B cell (primary cell): ENCODE measurements at regions not wholly inside any gene's neighbourhood (a gene's known extent, or its start where the extent isn't known, plus 50 kb on each side); places are given as distances from the start of the nearest gene placed in this dataset.

Experiments used
- ATAC-seq: fragments of 200-7000 bp; cut with Tn5 transposase; one replicate; pipeline ENCODE4 v1.10.0; 2021; ENCODE audit warnings: low read depth, mild to moderate bottlenecking, moderate number of reproducible peaks, moderate library complexity
- CTCF ChIA-PET: fragments of 350-600 bp; sonication (Branson Sonifier 250); formaldehyde crosslinking; loops from one replicate; lab custom pipeline; 2021; ENCODE audit warnings: antibody characterized with exemption, inconsistent platforms; lab: Charles Lee
- POLR2A ChIA-PET: fragments of 350-600 bp; sonication (Branson Sonifier 250); formaldehyde crosslinking; loops from one replicate; lab custom pipeline; 2021; ENCODE audit warnings: antibody characterized with exemption; lab: Charles Lee
- DNase-seq: peaks from one replicate; pipeline ENCODE4 v3.0.0; 2013
- H2AFZ ChIP-seq: 2 replicates; pipeline ENCODE4 v1.6.1; 2012; ENCODE audit warnings: mild to moderate bottlenecking, low read depth, low read length; ENCODE audit not compliant: insufficient read depth, poor library complexity, severe bottlenecking
- H3K27ac ChIP-seq, 2 donors: 1 replicate in 1 of 2; 2 replicates in 1 of 2; pipeline ENCODE4 v1.5.1; 2012 to 2013; ENCODE audit warnings: low read length in 2 of 2, mild to moderate bottlenecking in 2 of 2, moderate library complexity in 1 of 2
- H3K27me3 ChIP-seq, 4 experiments: fragments of 200-600 bp in 1 of 4; sonication (generic) in 1 of 4; replicated peaks in 1 of 4; 1 replicate in 2 of 4; 2 replicates in 2 of 4; pipeline versions ENCODE4 v1.6.1 to v1.7.0; 2013 to 2016; ENCODE audit warnings: low read length in 3 of 4, mild to moderate bottlenecking in 2 of 4, mixed read lengths in 1 of 4, moderate library complexity in 1 of 4; ENCODE audit not compliant: insufficient read depth in 4 of 4, control insufficient read depth in 3 of 4; ENCODE audit errors: control extremely low read depth in 1 of 4
- H3K36me3 ChIP-seq, 2 experiments: replicated peaks in 1 of 2; 1 replicate in 1 of 2; 2 replicates in 1 of 2; pipeline versions ENCODE4 v1.6.1 to v1.7.1; 2013; ENCODE audit warnings: low read length in 1 of 2; ENCODE audit not compliant: insufficient read depth in 2 of 2, control insufficient read depth in 1 of 2; ENCODE audit errors: control extremely low read depth in 1 of 2, extremely low read depth in 1 of 2
- H3K4me1 ChIP-seq, 2 donors: fragments of 200-600 bp in 1 of 2; sonication (generic) in 1 of 2; 1 replicate in 1 of 2; 2 replicates in 1 of 2; pipeline versions ENCODE4 v1.5.1 to v1.6.1; 2013 to 2017; ENCODE audit warnings: low read length in 2 of 2; ENCODE audit not compliant: control insufficient read depth in 2 of 2, insufficient read depth in 2 of 2
- H3K4me2 ChIP-seq: replicated peaks from 2 replicates; pipeline ENCODE3; 2012; ENCODE audit warnings: mild to moderate bottlenecking, low read depth, low read length; ENCODE audit not compliant: poor library complexity, severe bottlenecking
- H3K4me3 ChIP-seq, 5 experiments: fragments of 200-600 bp in 1 of 5; sonication (generic) in 1 of 5; 1 replicate in 3 of 5; 2 replicates in 2 of 5; pipeline versions ENCODE4 v1.5.1 to v1.7.0; 2011 to 2016; ENCODE audit warnings: low read length in 4 of 5, mild to moderate bottlenecking in 4 of 5, low read depth in 2 of 5, control low read depth in 1 of 5, moderate library complexity in 1 of 5; ENCODE audit not compliant: insufficient read depth in 1 of 5; ENCODE audit errors: control extremely low read depth in 1 of 5, extremely low read depth in 1 of 5
- H3K79me2 ChIP-seq: fragments of 200-600 bp; sonication (generic); one replicate; pipeline ENCODE4 v1.6.0; 2016; ENCODE audit warnings: low read length; ENCODE audit not compliant: control insufficient read depth, insufficient read depth
- H3K9ac ChIP-seq: fragments of 200-600 bp; sonication (generic); 2 replicates; pipeline ENCODE4 v1.6.1; 2017; ENCODE audit warnings: mild to moderate bottlenecking, low read length, moderate library complexity
- H3K9me3 ChIP-seq, 3 donors: one replicate each; pipeline versions ENCODE4 v1.6.1 to v1.7.1; 2013; ENCODE audit warnings: low read length in 2 of 3; ENCODE audit not compliant: control insufficient read depth in 2 of 3, insufficient read depth in 1 of 3; ENCODE audit errors: control extremely low read depth in 1 of 3
- H4K20me1 ChIP-seq: 2 replicates; pipeline ENCODE4 v1.6.0; 2012; ENCODE audit warnings: mild to moderate bottlenecking, low read length; ENCODE audit not compliant: insufficient read depth, control insufficient read depth, poor library complexity, severe bottlenecking
- H3K27ac Mint-ChIP-seq: one replicate; pipeline ENCODE4 v1.8.0; 2021; ENCODE audit warnings: mixed read lengths
- H3K27me3 Mint-ChIP-seq: one replicate; pipeline ENCODE4 v1.8.0; 2021; ENCODE audit warnings: mixed read lengths
- H3K4me1 Mint-ChIP-seq: one replicate; pipeline ENCODE4 v1.8.0; 2021; ENCODE audit warnings: mixed read lengths
- H3K4me3 Mint-ChIP-seq: one replicate; pipeline ENCODE4 v1.8.0; 2021; ENCODE audit warnings: mixed read lengths
- H3K9me3 Mint-ChIP-seq: one replicate; pipeline ENCODE4 v1.8.0; 2022; ENCODE audit warnings: mixed read lengths; ENCODE audit not compliant: insufficient read depth
- CTCF ChIP-seq: fragments of 200-600 bp; IDR thresholded peaks from one replicate; pipeline ENCODE4 v1.8.0; 2022; ENCODE audit warnings: antibody characterized with exemption, mild to moderate bottlenecking
- EZH2 ChIP-seq: IDR thresholded peaks from 2 replicates; pipeline ENCODE4 v1.6.1; 2012; ENCODE audit warnings: borderline replicate concordance, low read depth, mild to moderate bottlenecking, moderate library complexity, low read length; ENCODE audit not compliant: insufficient read depth, poor library complexity, severe bottlenecking
- WGBS: methylation state at CpG from one replicate; pipeline ENCODE4 v1.1.5; 2013; ENCODE audit warnings: missing lambda C conversion rate; ENCODE audit not compliant: insufficient coverage; 5-methylcytosine and 5-hydroxymethylcytosine counted together
- intact Hi-C: fragments of 100-400 bp; cut with micrococcal nuclease; formaldehyde crosslinking; loops from one replicate; pipeline ENCODE4 v1.10.0; 2022

DNA sequence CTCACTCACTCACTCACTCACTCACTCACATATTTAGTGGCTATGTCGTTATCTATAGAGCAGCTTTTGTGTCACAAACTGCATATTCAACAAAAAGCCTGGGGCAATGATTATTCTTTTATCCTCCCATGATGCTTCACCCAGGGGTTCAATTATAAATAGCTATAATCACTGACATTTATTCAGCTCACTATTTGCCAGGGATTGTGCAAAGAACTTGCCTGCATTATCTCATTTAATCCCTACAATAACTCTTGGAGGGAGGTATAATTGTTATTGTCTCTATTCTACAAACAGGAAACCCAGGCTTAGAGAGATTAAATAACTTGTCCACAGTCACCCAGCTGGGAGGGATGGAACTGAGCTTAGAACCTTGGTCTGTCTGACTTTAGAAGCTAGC is 298.0 kb upstream of the MSX2 start:
- CTCF ChIA-PET, result no interaction called here
- POLR2A ChIA-PET, result no interaction called here
- peaks cover 6% of the 10 kb centered on the region for H3K27me3 Mint-ChIP-seq
- Histone ChIP-seq H3K9ac (no peak overlapping the region), H3K79me2 (no peaks in the 10 kb centered on the region), H3K36me3 (no peaks in the 10 kb centered on the region), H3K4me2 (no peak overlapping the region), H2AFZ (no peak overlapping the region), H3K27me3 (peaks cover 0 to 2% (median 0%) of the 10 kb centered on the region in 4 experiments), H3K4me1 (no peaks in the 10 kb centered on the region), H3K27ac (no peak overlapping the region), H4K20me1 (no peaks in the 10 kb centered on the region), H3K4me3 (no peak overlapping the region), H3K9me3 (peaks cover 0 to 4% (median 0%) of the 10 kb centered on the region in 3 donors)
- WGBS, result no CpG with 5 or more reads among the region's 1 CpG
- no peak for DNase-seq
- no peak for ATAC-seq
- no peaks in the 10 kb centered on the region for H3K9me3 Mint-ChIP-seq
- intact Hi-C loops, result no loop called here
- H3K4me1 Mint-ChIP-seq, result no peaks in the 10 kb centered on the region
- no peak overlapping the region for H3K27ac Mint-ChIP-seq
- TF ChIP-seq CTCF (no peak), EZH2 (no peak)
- no peak overlapping the region for H3K4me3 Mint-ChIP-seq

GRCh38 chr5:174426851-174427250 is 297.5 kb upstream of the MSX2 start:
- ChIA-PET POLR2A (no interaction called here), CTCF (no interaction called here)
- no peak overlapping the region for H3K27ac ChIP-seq
- Mint-ChIP-seq H3K4me1 (no peaks in the 10 kb centered on the region), H3K27me3 (peaks cover 6% of the 10 kb centered on the region), H3K9me3 (no peaks in the 10 kb centered on the region), H3K27ac (no peak overlapping the region), H3K4me3 (no peak overlapping the region)
- H3K4me1 ChIP-seq, result no peaks in the 10 kb centered on the region
- no peaks in the 10 kb centered on the region for H3K36me3 ChIP-seq
- no peak for DNase-seq
- intact Hi-C loops, result no loop called here
- H3K9ac ChIP-seq, result no peak overlapping the region
- WGBS, result 92% methylated on average over 4 of the region's 4 CpGs
- ATAC-seq, result no peak
- no peaks in the 10 kb centered on the region for H3K79me2 ChIP-seq
- H4K20me1 ChIP-seq, result no peaks in the 10 kb centered on the region
- no peak overlapping the region for H3K4me3 ChIP-seq
- peaks cover 0 to 2% (median 0%) of the 10 kb centered on the region in 4 experiments for H3K27me3 ChIP-seq
- H3K9me3 ChIP-seq, result peaks cover 0 to 4% (median 0%) of the 10 kb centered on the region in 3 donors
- no peak overlapping the region for H2AFZ ChIP-seq
- TF ChIP-seq EZH2 (no peak), CTCF (no peak)
- H3K4me2 ChIP-seq, result no peak overlapping the region
